GM18517 (cell line): ENCODE measurements at regions not wholly inside any gene's neighbourhood (a gene's known extent, or its start where the extent isn't known, plus 50 kb on each side); places are given as distances from the start of the nearest gene placed in this dataset.

Source experiments
- ATAC-seq: cut with Tn5 transposase; IDR thresholded peaks from one replicate; pipeline ENCODE4 v1.9.1; 2021; ENCODE audit warnings: mild to moderate bottlenecking, moderate library complexity; ENCODE audit not compliant: unreplicated experiment

- ATAC-seq, result no peak
These were observed 59.6 kb upstream of the AFDN start for GRCh38 chr6:167766986-167767714.

DNA sequence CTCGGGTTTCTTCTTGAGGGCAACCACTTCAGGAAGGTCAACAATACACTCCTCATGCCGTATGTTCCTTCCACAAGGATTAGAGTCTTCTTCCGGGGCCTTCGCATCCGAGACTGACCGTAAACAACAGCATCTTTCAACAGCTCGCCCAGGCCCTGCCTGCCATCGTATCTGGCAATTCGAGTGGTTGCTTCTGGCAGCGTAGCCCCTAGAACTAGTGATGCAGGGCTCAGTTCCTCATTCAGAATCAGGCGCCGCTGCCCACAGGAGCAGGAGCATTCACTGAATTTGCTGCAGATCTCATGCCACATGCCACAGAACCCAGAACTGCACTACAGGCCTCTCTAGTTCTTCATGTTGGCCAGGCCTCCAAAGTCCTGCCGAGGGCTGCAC, 59.0 kb upstream of the AFDN start:
- no peak for ATAC-seq

- ATAC-seq, result no peak
These were observed 58.1 kb upstream of the AFDN start for GRCh38 chr6:167768471-167769215.

- no peak for ATAC-seq
These were observed 57.1 kb upstream of the AFDN start for GRCh38 chr6:167769408-167770190.

- ATAC-seq, result no peak
These were observed 56.3 kb upstream of the AFDN start for GRCh38 chr6:167770291-167770955.

DNA sequence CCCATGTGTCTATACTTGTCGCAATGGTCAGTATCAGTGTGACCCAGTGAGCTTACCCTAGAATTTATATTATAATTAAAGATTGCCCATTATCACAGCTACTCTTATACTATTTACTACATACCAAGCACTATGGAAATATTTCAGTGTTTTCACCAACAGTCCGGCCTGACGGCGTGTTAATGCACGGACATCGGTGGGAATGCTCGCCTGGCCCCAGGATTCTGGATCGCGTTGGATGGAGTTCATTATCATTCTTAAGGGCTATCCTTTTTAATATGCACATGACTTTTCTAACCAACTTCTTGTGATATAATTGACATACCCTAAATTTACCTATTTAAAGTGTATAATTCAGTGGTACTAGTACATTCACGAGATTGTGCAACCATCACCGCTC, 51.8 kb upstream of the AFDN start:
- no peak for ATAC-seq

DNA sequence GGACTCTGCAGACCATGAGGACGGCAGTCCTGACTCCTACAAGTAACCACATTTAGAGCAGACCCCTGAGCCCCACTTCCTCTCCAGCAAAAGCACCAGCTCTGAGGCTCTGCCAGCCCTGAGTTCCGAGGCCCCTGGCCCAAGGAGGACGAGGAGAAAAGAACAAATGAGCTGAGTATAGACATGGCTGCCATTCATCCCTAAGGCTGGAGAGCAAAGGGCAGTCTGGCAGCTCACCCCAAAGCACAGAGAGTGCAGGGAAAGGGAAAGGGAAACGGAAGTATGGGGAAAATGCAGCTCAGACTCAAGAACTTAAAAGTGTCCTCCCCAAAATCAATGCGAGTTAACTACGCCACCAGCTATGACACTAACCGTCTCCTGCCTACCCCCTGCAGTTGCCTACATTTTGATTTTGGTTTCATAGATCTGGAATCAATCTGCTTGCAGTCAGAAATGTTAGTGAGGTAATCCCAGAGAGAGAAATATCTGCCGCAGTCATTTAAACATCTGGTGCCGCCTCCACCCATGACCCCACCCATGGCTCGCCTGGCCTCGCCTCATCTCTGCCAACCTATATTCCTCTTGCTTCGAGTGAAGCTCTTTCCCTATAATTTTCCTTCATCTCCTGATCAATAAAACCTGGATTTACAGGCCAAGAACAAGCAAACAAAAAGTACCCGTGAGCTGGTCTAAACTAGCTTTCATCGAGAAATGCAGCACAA, 49.6 kb upstream of the AFDN start:
- no peak for ATAC-seq
